ENCODE measurements at regions not wholly inside any gene's neighbourhood (a gene's known extent, or its start where the extent isn't known, plus 50 kb on each side); places are given as distances from the start of the nearest gene placed in this dataset.
A peak's percentile ranks its signal among the peaks of the same experiment; 100 is the strongest.

GRCh38 chr12:124393414-124393790, 98.5 kb downstream of the RFLNA start:
- TF ChIP-seq CTCF (IDR thresholded peaks at IDR 0.05): no peak
- 78% methylated on average over 2 of the region's 3 CpGs for WGBS (ENCODE audit: insufficient coverage)
- Histone ChIP-seq H2AFZ (ENCODE audit: insufficient read depth, low read depth, low read length, poor library complexity, severe bottlenecking) (no peak overlapping the region), H3K9me3 (replicated peaks in 1 of 2; ENCODE audit: control insufficient read depth in 1 of 2, insufficient read depth in 1 of 2, low read length in 2 of 2) (no peaks in the 10 kb centered on the region), H3K36me3 (replicated peaks in 1 of 2; ENCODE audit: control insufficient read depth in 1 of 2, insufficient read depth in 2 of 2, low read length in 2 of 2) (peaks cover 46 to 51% of the 10 kb centered on the region in 2 donors), H3K27me3 (ENCODE audit: control insufficient read depth in 2 of 2, insufficient read depth in 2 of 2, low read length in 2 of 2) (no peaks in the 10 kb centered on the region), H3K9ac (ENCODE audit: insufficient read depth, low read length, poor library complexity, severe bottlenecking) (peak overlapping the region; percentile 98), H3K27ac (ENCODE audit: low read depth in 1 of 2, low read length in 2 of 2) (no peak overlapping the region), H3K4me1 (ENCODE audit: control insufficient read depth in 1 of 2, insufficient read depth in 2 of 2, low read length in 2 of 2) (peaks cover 59 to 65% of the 10 kb centered on the region in 2 donors), H4K20me1 (ENCODE audit: insufficient read depth, low read length) (peaks cover 61% of the 10 kb centered on the region), H3K4me2 (replicated peaks; ENCODE audit: extremely low read depth, low read length, poor library complexity, severe bottlenecking) (no peak overlapping the region), H3K4me3 (replicated peaks in 1 of 3; ENCODE audit: low read depth in 2 of 3, low read length in 3 of 3) (no peak overlapping the region), H3K79me2 (ENCODE audit: insufficient read depth, low read length) (peaks cover 10% of the 10 kb centered on the region)
- Mint-ChIP-seq H3K9me3 (no peaks in the 10 kb centered on the region), H3K4me3 (peak overlapping the region in 1 of 2 donors; percentile 35), H3K27me3 (ENCODE audit: low read depth in 3 of 3) (peaks cover 0 to 2% (median 2%) of the 10 kb centered on the region in 3 donors), H3K36me3 (peaks cover 44 to 49% of the 10 kb centered on the region in 2 donors), H3K4me1 (peaks cover 59% of the 10 kb centered on the region), H3K27ac (peak overlapping the region in 4 of 7 donors; percentile 48 to 83 (median 57))
- no peak for DNase-seq
- intact Hi-C loops (cut with micrococcal nuclease): loop anchor here (5.0 to 10.0 kb wide), 4 partner anchors 59 to 291 kb away; partner anchors contain the start of gene NCOR2 (in 1 of the 2)

- no peak for DNase-seq
- peak; percentile 29 for TF ChIP-seq CTCF (IDR thresholded peaks at IDR 0.05)
- H3K27ac ChIP-seq (ENCODE audit: low read depth in 1 of 2, low read length in 2 of 2): peak overlapping the region; percentile 99 to 100
- peaks cover 63% of the 10 kb centered on the region for H3K4me1 Mint-ChIP-seq
- H3K27ac Mint-ChIP-seq: peak overlapping the region in 2 of 7 donors; percentile 100
- no peaks in the 10 kb centered on the region for H3K9me3 ChIP-seq (replicated peaks in 1 of 2; ENCODE audit: control insufficient read depth in 1 of 2, insufficient read depth in 1 of 2, low read length in 2 of 2)
- H3K27me3 ChIP-seq (ENCODE audit: control insufficient read depth in 2 of 2, insufficient read depth in 2 of 2, low read length in 2 of 2): no peaks in the 10 kb centered on the region
- H3K4me1 ChIP-seq (ENCODE audit: control insufficient read depth in 1 of 2, insufficient read depth in 2 of 2, low read length in 2 of 2): peaks cover 65 to 70% of the 10 kb centered on the region in 2 donors
- intact Hi-C loops (cut with micrococcal nuclease): loop anchor here (5.0 to 10.0 kb wide), 4 partner anchors 59 to 292 kb away; partner anchors contain the start of gene NCOR2 (in 1 of the 2)
- H3K27me3 Mint-ChIP-seq (ENCODE audit: low read depth in 3 of 3): peaks cover 0 to 2% (median 2%) of the 10 kb centered on the region in 3 donors
- no peak overlapping the region for H3K4me3 ChIP-seq (replicated peaks in 1 of 3; ENCODE audit: low read depth in 2 of 3, low read length in 3 of 3)
- H3K36me3 ChIP-seq (replicated peaks in 1 of 2; ENCODE audit: control insufficient read depth in 1 of 2, insufficient read depth in 2 of 2, low read length in 2 of 2): peaks cover 40 to 45% of the 10 kb centered on the region in 2 donors
- H3K79me2 ChIP-seq (ENCODE audit: insufficient read depth, low read length): peaks cover 16% of the 10 kb centered on the region
- no peak overlapping the region for H3K4me2 ChIP-seq (replicated peaks; ENCODE audit: extremely low read depth, low read length, poor library complexity, severe bottlenecking)
- peak overlapping the region in 1 of 2 donors; percentile 35 for H3K4me3 Mint-ChIP-seq
- H3K9me3 Mint-ChIP-seq: peaks cover 0 to 1% (median 0%) of the 10 kb centered on the region in 7 donors
- H4K20me1 ChIP-seq (ENCODE audit: insufficient read depth, low read length): peaks cover 61% of the 10 kb centered on the region
- whole genome bisulfite sequencing (ENCODE audit: insufficient coverage): 12% methylated on average over 9 of the region's 20 CpGs
- H2AFZ ChIP-seq (ENCODE audit: insufficient read depth, low read depth, low read length, poor library complexity, severe bottlenecking): no peak overlapping the region
- peak overlapping the region; percentile 98 for H3K9ac ChIP-seq (ENCODE audit: insufficient read depth, low read length, poor library complexity, severe bottlenecking)
- peaks cover 41 to 46% of the 10 kb centered on the region in 2 donors for H3K36me3 Mint-ChIP-seq
Measured at GRCh38 chr12:124392667-124393413, 97.9 kb downstream of the RFLNA start.
